GM04503 (cell line): ENCODE measurements at regions not wholly inside any gene's neighbourhood (a gene's known extent, or its start where the extent isn't known, plus 50 kb on each side); places are given as distances from the start of the nearest gene placed in this dataset.

Experiments used
- DNase-seq: peaks from one replicate; pipeline ENCODE4 v3.0.0-alpha.2; 2012; ENCODE audit warnings: low read depth

GRCh38 chr12:31781894-31782540 is 53.2 kb upstream of the AMN1 start:
- DNase-seq = no peak

GRCh38 chr12:31780096-31780495 is 51.3 kb upstream of the AMN1 start:
- DNase-seq = no peak

GRCh38 chr12:31778687-31779086 is 49.9 kb upstream of the AMN1 start:
- DNase-seq = no peak
